AG08395 (cell line): ENCODE measurements at regions not wholly inside any gene's neighbourhood (a gene's known extent, or its start where the extent isn't known, plus 50 kb on each side); places are given as distances from the start of the nearest gene placed in this dataset.
A peak's percentile ranks its signal among the peaks of the same experiment; 100 is the strongest.
"Not testable (repeated sequence)": the region's sequence is repeated elsewhere in the genome, so short reads cannot be mapped to it uniquely, and the experiment has no call there.

ENCODE experiments used
- DNase-seq: peaks from one replicate; pipeline ENCODE4 v3.0.0; 2012; ENCODE audit warnings: mixed read lengths, low spot score

DNA sequence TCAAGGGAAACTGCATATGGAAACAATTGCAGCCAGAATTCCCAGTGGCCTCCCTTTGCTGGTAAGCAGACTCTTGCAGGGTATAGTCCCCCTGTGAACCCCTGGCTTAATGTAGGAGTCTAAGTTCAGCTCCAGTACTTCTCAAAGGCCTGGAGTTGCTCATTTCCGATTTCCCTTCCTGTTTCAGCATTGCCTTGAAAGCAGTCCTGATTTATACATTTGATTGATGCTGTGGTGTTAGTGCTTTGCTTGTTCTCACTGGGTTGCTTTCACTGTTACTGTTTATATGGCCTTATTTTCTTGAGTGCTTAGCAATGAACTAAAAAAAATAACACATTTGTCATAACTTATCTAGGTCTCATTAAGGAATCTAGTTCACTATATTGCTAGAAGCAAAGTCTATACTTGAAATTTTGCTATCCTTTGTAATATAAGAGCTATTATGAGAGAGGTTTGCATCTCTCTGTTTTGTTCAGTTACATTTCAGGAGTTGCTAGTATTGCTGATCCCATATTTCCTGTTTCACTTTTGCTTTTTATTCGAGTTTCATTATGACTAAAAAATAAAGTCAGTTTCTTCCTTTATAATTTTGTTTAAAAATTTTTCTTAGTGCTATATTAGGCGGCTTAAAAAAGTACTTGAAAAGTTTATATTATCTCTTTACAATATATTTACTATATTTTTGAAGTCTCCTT lies 122.4 kb upstream of the NMUR2 start:
- no peak for DNase-seq

DNA sequence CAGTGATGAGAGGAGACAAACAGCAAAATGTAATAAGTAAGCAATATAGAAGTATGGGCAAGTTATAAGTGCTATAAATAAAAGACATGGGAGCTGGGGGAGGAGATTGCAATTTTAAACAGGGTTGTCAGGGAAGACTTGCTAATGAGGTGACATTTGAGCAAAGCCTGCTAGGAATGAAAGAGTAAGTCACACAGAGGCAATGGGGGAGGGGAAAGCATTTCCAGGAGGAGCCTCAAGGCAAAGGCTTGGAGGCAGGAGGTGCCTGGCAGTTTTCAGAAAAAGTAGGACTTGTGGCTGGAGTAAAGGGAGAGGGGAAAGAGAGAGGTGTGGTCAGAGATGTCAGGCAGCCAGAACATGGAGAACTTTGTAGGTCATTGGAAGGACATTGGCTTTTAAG lies 124.4 kb upstream of the NMUR2 start:
- DNase-seq = no peak

DNA sequence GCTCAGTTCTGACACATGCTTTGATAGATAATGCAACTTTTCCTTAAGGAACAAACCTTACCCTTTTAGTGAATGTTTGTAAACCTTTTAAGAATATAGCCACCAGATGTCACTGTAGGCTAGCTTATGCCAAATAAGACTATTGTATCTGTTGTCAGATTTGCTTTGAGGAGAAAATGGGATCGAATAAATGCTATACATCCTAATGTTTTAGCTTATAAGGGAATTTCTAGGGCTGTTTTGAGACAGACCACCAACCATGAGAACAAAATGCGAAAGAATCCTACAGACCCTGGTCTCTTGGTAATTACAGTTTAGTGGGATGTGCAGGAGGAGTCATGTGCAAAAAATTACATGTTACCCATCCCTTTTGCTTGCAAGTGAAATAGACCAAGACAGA lies 127.6 kb upstream of the NMUR2 start:
- DNase-seq = peak; percentile 46

DNA sequence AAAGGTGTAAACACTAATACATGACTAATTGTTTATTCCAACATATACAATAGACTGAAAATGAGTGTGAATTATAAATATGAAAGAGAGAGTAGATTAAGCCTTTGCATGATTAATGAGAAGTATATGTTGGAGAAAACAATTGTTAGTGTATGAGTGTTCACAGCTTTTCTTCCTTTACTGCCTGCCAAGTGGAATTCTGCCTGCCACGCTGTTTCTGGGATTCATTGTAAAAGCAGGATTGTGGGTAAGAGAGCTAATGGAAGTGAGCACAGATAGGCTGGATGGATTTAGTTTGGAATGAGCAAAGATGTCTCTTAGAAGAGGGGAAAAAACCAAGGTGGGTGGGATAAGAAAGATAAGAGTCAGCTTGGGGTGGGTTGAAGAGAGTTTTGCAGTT lies 129.6 kb upstream of the NMUR2 start:
- DNase-seq = no peak

DNA sequence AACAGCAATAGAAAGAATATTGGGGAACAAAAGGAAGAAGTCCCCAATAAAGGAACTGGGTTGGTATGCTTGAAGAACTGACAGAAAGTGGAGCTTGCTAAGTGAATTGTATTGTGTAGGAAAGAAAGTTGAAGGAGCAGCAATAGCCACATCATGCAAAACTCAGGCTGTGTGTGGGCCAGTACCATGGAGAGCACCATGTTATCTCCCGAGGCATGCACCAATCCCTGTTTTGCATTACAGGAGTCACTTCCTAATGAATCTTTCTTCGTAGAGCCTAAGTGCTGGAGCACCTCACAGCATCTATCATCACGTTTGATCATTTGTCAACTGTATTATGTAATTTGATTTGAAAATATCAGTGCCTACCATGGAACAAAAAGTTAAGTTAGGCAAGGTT lies 137.7 kb upstream of the NMUR2 start:
- DNase-seq = no peak

DNA sequence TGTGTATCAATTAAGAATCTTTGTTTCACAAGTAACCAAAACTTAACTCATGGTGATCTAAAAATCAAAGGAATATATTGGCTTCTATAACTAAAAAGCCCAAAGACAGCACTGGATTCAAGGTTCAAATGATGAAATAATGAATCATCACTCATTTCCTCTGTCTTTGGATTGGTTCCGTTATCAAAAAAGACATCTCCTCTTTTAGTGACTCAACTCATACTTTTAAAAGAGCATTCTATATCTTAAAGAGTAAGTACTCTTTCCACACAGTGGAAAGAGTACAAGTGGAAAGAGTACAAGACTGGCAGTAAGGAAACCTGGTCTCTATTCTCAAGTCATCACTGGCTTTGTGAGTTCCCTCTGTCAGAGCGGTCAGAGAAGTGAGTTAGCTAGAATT lies 141.4 kb upstream of the NMUR2 start:
- DNase-seq = no peak

DNA sequence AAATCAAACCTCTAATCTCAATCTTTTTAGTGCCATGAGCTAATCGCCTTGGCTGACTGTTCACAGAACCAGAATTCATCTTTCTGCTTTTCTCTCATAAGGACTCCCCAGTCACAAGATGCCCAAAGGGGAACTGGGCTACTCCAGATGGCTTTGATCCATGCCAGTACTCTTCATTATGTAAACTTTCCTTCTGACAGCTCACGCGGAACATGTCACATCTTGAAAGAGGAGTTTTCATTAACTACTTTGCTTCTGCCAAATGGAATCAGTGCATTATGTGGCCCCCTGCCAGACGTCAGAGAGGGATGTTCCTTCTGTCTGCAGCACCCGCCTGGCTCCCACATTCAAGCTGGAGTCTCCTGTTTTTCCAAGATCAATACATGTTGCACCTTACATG lies 142.1 kb upstream of the NMUR2 start:
- no peak for DNase-seq

DNA sequence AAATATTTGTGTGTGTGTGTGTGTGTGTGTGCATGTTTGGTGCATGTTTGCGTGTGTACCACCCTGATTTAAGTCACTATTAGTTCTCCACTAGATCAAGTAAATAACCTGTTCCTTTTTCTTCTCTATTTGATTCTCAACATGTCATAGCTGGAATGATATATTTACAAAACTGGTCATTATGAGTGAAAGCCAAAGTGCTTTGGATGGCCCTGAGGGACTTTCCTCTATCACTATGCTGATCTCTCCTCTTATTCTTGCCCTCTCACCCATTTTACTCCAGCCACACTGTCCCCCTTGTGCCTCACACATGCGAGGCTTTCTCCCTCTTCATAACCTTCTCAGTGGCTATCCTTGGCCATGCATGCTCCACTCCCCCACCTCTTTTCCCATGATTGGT lies 144.6 kb upstream of the NMUR2 start:
- DNase-seq = no peak

DNA sequence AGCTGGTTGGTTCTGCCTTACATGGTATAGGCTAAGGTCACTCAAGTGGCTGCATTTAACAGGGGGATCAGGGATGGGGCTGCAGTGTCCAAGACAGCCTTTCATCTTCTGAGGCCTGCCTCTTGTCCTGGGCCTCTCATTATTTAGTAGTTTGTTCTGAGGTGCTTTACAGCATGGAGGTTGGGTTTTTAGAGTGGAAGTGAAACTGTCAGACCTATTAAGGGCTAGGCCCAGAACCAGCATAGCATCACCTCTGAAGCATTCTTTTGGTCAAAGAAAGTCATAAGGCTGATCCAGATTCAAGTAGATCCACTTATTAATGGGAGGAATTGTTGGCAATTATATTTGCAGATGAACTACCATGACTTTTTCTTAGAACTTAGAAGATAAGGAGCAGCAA lies 146.0 kb upstream of the NMUR2 start:
- no peak for DNase-seq

DNA sequence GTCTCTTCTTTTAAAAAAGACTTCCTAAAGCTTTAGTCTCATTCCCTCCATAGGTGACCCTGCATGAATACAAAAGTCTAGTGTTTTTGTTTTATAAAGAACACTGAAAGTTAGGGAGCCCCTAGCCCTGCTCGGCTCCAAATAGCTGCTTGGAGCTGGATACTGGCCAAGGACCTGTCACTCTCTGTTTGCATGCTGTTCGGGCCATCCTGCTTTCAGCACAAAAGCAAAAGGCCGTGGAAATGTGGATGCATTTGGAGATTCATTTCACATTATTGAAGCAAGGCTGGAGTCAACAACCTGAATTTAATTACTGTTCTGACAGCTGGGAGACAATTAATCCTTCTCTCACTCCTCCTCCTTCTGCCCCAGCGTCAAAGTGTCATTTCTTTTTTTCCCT lies 151.7 kb upstream of the NMUR2 start:
- DNase-seq = no peak

DNA sequence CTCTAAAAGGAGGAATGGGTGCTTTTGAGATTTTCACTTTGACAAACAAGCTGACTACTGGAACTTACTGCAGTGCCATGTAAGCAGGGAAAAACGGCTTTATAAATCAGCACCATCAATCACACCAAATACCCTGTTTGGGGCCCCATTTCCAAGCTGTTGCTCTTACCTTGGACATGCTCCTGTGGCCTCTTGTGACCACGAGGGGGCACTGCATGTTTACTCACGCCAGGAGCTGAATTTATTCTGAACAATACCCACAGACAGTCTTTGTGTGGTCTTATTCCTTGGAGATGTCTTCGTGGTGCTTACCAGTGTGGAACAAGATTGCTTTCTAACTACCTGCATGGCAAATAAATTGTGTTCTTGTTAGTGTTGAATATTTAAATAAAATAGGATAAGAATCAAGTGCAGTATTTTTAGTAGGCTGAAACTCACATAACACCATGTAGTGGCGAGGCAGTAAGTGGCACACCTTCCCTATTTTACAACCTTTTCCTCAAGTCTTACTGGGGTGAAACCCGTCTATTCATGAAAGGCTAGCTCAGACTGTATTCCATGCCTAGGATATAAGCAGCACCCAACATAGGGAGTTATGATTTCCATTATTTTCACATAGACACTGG lies 155.5 kb upstream of the NMUR2 start:
- DNase-seq = peak; percentile 40

DNA sequence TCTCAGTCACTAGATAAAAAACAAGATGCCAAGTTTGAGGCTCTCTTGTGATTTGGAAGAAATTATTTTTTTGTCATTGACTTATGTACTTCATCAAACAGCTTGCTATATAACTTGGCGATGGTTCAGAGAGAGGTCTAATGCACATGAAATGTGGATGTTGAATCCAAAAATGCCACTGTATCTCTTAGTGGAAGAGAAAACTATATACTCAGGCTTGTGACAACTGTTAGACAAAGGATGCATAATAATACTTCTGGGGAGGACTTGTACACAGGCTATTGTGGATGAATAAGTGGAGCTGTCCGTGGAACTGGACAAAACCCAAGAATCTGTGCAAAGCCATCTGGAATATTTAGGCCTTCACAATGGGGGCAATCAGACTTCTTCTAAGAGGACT lies 162.9 kb upstream of the NMUR2 start:
- DNase-seq = no peak

DNA sequence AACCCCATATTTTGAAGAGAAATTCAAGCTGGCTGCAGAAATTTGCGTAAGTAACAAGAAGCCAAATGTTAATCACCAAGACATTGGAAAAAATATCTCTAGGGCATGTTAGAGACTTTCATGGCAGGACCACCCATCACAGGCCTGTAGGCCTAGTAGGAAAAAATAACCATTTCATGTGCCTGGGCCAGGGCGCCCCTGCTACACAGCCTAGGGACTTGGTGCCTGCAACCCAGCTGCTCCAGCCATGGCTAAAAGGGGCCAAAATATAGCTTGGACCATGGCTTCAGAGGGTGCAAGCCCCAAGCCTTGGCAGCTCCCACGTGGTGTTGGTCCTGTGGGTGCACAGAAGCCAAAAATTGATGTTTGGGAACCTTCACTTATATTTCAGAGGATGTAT lies 167.7 kb upstream of the NMUR2 start:
- no peak for DNase-seq

DNA sequence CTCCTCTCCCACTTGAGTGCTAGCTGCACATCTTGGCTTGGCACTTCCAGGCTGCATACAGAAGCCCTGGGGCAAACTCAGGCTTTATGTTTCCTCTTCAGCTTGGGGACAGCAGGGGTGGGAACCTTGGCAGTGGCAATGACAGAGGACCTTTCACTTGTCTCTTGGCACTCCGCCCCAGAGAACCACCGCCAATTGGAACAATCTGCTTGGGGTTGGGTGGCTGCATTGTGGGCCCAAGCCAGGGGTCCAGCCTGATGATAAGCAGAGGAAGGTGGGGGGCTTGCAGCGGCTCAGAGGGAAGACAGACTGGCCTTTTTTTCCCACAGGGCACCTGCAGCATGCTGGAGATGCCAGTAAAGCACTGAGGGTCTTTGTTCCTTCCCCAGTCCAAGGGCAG lies 179.0 kb upstream of the NMUR2 start:
- no peak for DNase-seq

DNA sequence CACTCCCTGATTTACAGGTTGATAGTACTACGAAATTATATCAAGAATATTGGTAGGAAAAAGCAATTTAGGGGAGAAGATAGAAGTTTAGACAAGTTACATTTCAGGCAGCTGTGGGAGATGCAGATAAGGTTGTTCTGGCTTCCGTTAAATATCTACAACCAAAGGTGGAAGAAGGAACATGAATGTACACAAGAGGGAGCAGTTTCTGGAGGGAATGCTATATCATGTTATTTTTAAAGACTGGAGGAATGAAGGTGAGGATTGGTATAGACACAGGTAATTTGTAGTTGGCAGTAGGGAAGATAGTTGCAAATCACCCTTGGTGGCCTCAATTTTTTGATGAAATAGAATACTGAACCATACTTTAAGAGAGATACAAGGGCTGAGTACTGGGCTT lies 187.3 kb upstream of the NMUR2 start:
- DNase-seq = no peak

DNA sequence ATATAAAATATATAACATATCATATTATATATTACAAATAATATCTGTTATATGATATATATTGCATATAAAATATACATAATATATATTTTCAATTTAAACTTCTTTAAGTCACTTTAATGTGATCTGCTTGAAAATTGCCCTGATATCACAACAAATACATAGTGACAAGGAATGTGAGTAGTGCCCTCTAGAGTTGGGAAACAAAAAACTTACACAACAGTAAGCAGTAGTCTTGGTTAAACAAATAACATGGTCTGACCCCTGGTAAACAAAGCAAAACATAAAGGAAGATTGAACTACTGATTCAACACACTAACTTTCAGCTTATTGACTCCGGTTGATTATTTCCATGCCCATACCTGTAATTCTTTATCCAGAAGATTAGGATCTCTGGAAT lies 188.3 kb upstream of the NMUR2 start:
- no peak for DNase-seq

DNA sequence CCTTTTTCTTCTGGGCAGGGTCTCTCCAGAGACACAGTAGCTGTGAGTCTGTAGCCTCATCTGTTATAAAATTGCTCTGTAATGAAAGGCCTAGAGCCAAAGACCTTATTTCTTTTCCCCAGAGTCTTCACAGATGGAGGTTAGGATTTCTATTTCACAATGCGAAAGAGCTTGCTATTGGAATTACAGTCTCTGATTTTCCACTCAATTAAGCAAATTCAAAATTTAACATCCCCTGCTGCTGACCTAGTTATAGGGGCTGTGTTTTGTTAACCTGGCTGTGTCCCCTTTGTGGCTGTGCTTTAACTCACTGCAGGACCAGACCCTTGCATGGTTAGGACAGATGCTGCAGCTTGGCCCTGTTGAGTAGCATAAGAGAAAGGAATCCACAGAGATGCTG lies 190.3 kb upstream of the NMUR2 start:
- no peak for DNase-seq

DNA sequence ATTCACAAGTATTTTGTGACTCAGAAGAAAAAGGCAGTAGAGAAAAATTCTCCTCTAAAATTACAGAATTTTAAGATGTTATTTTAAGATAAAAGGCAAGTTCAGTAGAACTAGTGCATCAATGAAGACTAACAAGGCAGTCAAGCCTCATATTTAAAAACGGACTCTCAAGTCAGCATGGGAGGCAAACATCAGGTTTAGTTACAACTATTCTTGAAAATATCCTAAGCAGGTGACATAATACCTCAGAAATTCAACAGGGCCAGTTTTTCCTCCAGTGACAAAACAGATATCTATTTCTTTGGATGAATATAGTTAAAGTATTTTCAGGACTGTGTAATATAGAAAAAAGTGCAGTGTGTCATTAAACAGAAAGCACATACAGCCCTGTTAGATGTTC lies 194.0 kb upstream of the NMUR2 start:
- no peak for DNase-seq

DNA sequence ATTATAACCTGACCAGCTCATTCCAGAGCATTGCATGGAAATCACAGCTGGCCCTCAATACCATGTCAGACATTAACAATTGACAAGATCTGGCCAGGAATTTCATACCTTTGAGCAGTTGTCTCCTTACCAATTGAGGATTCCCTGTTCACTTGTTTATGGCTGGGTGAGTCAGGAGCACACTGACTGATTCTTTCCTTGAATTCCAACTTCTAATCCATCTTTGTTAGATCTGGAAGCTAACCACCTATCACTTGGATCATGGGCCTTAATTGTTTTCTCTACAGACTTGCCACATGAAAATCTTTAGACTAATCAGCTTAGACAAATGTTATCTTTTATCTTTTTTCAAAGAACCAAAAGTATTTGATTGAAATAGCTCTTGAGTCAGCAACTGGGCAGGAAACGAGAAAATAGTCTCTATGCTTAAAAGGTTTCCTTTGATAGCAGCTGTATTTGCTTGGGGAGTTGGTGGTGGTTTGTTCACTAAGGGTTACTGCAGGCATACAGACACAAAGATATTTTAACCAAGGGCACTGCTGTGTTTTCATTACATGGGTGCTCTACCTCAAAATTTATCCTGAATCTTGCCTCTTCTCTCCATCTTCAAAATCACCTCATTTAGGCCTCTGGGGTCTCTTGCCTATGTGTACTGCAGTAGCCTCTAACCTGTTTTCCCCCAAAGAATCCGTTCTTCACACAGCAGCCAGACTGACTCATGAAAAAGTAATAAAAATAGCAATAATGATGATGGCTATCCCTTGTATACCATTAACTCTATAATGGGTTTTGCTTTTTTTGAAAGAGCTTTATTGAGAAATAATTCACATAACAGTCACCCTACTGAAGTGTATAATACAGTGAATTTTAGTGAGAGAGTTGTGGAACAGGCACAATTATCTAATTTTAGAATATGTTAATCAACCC lies 197.0 kb upstream of the NMUR2 start:
- DNase-seq = no peak

DNA sequence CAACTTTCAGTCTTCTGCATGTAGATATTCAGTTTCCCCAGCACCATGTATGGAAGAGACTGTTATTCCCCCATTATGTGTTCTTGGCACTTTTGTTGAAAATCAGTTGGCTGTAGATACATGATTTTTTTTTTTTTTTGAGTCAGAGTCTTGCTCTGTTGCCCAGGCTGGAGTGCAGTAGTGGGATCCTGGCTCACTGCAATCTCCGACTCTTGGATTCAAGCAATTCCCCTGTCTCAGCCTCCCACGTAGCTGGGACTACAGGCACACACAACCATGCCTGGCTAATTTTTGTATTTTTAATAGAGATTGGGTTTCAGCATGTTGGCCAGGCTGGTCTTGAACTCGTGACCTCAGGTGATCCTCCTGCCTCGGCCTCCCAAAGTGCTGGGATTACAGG lies 201.0 kb upstream of the NMUR2 start:
- DNase-seq = not testable (repeated sequence)

DNA sequence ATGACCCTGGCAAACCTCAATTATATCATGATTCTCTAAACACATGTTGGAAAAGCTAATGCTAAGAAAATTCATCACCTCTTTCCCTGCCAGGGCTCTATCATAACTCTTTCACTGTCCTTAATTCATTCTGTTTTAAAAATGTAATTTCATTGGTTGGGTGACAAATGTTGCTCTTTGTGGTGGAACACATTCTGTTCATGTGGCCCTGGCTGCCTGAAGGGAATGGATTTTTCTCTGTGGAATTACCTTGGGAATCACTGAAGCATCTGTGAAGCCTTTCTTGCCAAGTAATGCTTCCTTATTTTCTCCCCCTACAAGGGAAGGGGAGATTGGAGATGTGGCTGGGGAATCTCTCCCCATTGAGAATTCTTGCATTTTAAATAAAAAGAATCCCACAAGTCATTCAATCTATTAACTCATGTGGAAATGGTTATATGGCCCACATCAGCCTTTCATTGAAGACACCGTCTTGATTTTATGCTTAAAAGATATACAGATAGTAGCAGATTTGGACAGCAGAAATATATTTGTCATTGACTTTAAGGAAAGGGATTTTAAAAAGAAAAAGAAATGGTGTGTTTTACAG lies 201.8 kb upstream of the NMUR2 start:
- no peak for DNase-seq

DNA sequence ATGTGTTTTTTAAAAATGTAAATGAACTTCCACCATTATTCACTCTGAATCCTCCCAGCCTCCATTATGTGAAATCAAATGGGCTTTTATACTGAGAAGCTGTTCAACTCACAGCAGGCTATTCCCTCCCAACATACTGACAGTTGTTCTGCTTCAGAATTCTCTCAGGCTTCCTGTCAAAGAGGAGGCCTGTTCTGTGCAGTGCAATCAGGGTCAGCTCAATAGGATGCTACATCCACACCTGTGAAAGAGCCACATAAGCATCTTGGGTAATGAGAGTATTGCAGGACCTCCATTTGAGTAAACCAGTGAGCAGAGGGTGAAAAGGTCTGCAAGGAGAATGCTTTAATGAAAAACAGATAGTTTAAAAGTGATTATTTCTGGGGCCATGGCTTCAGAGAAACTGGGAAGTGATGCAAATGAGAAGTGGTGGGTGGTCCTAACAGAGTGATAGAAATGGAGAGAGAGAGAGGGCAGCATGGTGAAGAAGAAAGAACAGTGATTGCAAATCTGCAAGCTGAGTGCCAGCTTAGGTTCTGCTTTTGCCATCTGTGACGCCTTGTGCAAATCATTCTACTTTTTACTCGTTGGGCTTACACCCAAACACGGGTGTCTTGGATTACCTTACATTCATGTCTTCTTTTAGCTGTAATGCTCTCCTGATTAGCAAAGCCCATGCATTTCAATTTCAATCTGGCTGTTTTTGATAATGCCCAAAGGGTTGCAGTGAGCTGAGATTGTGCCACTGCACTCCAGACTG lies 202.5 kb upstream of the NMUR2 start:
- DNase-seq = no peak
